ENCODE measurements at regions not wholly inside any gene's neighbourhood (a gene's known extent, or its start where the extent isn't known, plus 50 kb on each side); places are given as distances from the start of the nearest gene placed in this dataset.
A peak's percentile ranks its signal among the peaks of the same experiment; 100 is the strongest.

GRCh38 chr1:195804547-195804946 lies 803.7 kb downstream of the KCNT2 start:
- H3K4me1 ChIP-seq (ENCODE audit: control insufficient read depth, insufficient read depth, low read length): no peaks in the 10 kb centered on the region
- H3K4me3 Mint-ChIP-seq: no peak overlapping the region
- peaks cover 2% of the 10 kb centered on the region for H3K4me1 Mint-ChIP-seq
- no peak for DNase-seq
- H3K27ac ChIP-seq (ENCODE audit: low read depth, low read length): no peak overlapping the region
- no peaks in the 10 kb centered on the region for H3K27me3 ChIP-seq (ENCODE audit: control insufficient read depth, insufficient read depth, low read length, poor library complexity, severe bottlenecking)
- no peak overlapping the region for H3K9ac ChIP-seq (ENCODE audit: extremely low read depth, low read length, poor library complexity, severe bottlenecking)
- H3K9me3 ChIP-seq (ENCODE audit: control insufficient read depth, low read length): no peaks in the 10 kb centered on the region
- no peaks in the 10 kb centered on the region for H3K27me3 Mint-ChIP-seq (ENCODE audit: insufficient read depth)
- no peak overlapping the region for H3K27ac Mint-ChIP-seq
- no peak for TF ChIP-seq CTCF (conservative IDR thresholded peaks at IDR 0.05)
- no peaks in the 10 kb centered on the region for H3K36me3 Mint-ChIP-seq (ENCODE audit: low read depth)
- H3K4me3 ChIP-seq (ENCODE audit: low read length): no peak overlapping the region
- peaks cover 11% of the 10 kb centered on the region for H3K9me3 Mint-ChIP-seq
- no peaks in the 10 kb centered on the region for H3K36me3 ChIP-seq (ENCODE audit: control insufficient read depth, insufficient read depth, low read length)

- WGBS, 2 experiments (ENCODE audit: insufficient coverage in 1 of 2, insufficient read length in 1 of 2): 78 to 79% methylated on average over 4 of the region's 4 CpGs
- Histone ChIP-seq H3K27ac (ENCODE audit: low read depth, low read length) (no peak overlapping the region), H3K9me3 (ENCODE audit: control insufficient read depth, low read length) (peaks cover 4% of the 10 kb centered on the region), H3K27me3 (ENCODE audit: control insufficient read depth, insufficient read depth, low read length, poor library complexity, severe bottlenecking) (no peaks in the 10 kb centered on the region), H3K4me1 (ENCODE audit: control insufficient read depth, insufficient read depth, low read length) (no peaks in the 10 kb centered on the region), H3K4me3 (ENCODE audit: low read length) (no peak overlapping the region), H3K9ac (ENCODE audit: extremely low read depth, low read length, poor library complexity, severe bottlenecking) (no peak overlapping the region), H3K36me3 (ENCODE audit: control insufficient read depth, insufficient read depth, low read length) (no peaks in the 10 kb centered on the region)
- no peak for TF ChIP-seq CTCF (conservative IDR thresholded peaks at IDR 0.05)
- Mint-ChIP-seq H3K4me3 (no peak overlapping the region), H3K27ac (no peak overlapping the region), H3K4me1 (peaks cover 6% of the 10 kb centered on the region), H3K36me3 (ENCODE audit: low read depth) (no peaks in the 10 kb centered on the region), H3K9me3 (peaks cover 14% of the 10 kb centered on the region), H3K27me3 (ENCODE audit: insufficient read depth) (no peaks in the 10 kb centered on the region)
- peak; percentile 50 for DNase-seq
Measured at GRCh38 chr1:195799016-195799415, 809.2 kb downstream of the KCNT2 start.

DNA sequence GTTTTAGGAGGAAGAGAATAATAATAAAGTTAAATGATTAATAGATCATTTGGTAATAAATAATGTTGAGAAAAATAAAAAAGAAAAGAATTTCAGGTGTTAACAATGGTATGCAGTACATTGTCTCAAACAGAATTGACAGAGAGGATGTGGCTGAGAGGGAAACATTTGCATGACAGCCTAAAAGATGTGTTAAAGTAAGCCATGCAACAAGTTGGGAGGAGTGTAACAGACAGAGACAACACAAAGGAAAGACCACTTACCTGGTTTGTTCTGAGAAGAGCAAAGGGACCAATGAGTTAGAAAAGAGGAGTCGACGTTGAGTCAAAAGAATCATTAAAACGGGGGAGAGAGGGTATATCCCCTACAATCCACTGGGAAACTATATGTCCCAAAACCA lies 814.0 kb downstream of the KCNT2 start:
- Histone ChIP-seq H3K4me1 (ENCODE audit: control insufficient read depth, insufficient read depth, low read length) (no peaks in the 10 kb centered on the region), H3K27ac (ENCODE audit: low read depth, low read length) (no peak overlapping the region), H3K27me3 (ENCODE audit: control insufficient read depth, insufficient read depth, low read length, poor library complexity, severe bottlenecking) (no peaks in the 10 kb centered on the region), H3K9me3 (ENCODE audit: control insufficient read depth, low read length) (peaks cover 4% of the 10 kb centered on the region), H3K36me3 (ENCODE audit: control insufficient read depth, insufficient read depth, low read length) (no peaks in the 10 kb centered on the region), H3K4me3 (ENCODE audit: low read length) (no peak overlapping the region), H3K9ac (ENCODE audit: extremely low read depth, low read length, poor library complexity, severe bottlenecking) (no peak overlapping the region)
- H3K27me3 Mint-ChIP-seq (ENCODE audit: insufficient read depth): no peaks in the 10 kb centered on the region
- no peak overlapping the region for H3K27ac Mint-ChIP-seq
- H3K4me1 Mint-ChIP-seq: peaks cover 2% of the 10 kb centered on the region
- TF ChIP-seq CTCF (conservative IDR thresholded peaks at IDR 0.05): no peak
- no peak overlapping the region for H3K4me3 Mint-ChIP-seq
- H3K36me3 Mint-ChIP-seq (ENCODE audit: low read depth): no peaks in the 10 kb centered on the region
- no peak for DNase-seq
- peaks cover 2% of the 10 kb centered on the region for H3K9me3 Mint-ChIP-seq
- WGBS, 2 experiments (ENCODE audit: insufficient coverage in 1 of 2, insufficient read length in 1 of 2): 90 to 100% methylated on average over 2 to 3 of the region's 3 CpGs
